Fibroblast of skin of back (primary cell): ENCODE measurements at regions not wholly inside any gene's neighbourhood (a gene's known extent, or its start where the extent isn't known, plus 50 kb on each side); places are given as distances from the start of the nearest gene placed in this dataset.
"Not testable (repeated sequence)": the region's sequence is repeated elsewhere in the genome, so short reads cannot be mapped to it uniquely, and the experiment has no call there.

ENCODE experiments used
- DNase-seq: peaks from one replicate; pipeline ENCODE4 v3.0.0-alpha.2; 2013

DNA sequence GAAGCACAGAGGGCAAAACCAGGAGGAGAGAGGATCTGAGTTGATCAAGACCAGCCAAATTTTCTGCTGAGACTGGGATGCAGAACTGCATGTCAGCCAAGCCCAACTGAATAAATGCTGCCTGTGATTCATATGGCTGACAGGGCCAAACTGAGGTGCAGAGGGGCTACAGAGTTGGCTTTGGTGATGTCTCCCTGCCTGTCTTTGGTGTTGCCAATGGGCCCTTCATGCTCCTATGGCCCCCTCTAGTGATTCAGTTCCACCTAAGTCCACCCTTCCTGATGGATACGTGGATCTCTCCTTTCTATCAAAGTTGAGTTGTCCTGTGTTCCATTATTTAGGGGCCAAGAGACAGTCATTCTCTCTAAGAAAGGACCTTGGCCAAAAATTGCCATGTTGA, 163.6 kb upstream of the TLE4 start:
- DNase-seq, result peak; percentile 12

DNA sequence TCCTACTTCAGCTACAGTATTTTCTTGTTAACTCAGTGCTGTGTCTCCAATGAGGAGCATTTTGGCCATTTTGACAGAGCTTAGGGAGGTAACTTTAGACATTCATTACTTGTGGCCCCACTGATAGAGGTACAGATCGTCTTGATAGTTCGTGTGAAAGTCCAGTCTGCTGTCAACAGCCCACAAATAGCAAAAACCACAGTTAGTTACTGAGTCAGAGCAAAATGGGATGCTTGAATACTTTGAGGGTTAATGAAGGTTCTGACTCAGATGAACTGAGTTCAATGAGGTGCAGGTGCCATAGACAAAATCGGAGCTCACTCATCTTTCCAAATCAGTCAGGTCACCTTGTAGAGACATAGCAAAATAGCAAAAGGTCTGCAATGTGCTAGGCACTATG, 163.1 kb upstream of the TLE4 start:
- no peak for DNase-seq

DNA sequence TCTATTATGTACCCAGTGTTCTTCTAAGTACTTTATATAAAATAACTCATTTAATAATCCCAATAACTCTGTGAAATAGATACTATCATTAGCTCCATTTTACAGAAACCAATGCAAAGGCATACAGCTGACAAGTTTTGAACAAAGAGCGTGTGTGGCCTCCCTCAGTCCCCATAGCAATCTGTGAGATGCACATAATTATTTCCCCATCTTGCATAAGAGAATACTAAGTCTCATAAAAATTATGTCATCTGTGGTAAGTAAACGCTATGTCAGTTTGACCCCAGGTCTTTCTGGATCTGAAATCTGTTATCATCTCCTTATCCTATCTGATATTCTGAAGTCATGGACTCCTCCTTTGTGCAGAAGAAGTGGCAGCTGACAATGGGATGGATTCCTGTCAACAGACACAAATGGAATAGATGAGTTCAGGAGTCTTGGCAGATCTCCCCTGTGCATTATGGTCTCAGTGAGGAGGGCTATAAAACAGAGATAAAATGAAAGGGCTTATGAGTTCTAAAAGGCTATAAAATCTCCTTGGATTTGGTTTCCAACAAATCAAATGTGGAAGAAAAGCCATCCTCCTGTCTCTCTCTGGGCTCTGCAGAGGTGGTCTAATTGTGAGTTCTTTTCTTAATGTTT, 162.5 kb upstream of the TLE4 start:
- no peak for DNase-seq

DNA sequence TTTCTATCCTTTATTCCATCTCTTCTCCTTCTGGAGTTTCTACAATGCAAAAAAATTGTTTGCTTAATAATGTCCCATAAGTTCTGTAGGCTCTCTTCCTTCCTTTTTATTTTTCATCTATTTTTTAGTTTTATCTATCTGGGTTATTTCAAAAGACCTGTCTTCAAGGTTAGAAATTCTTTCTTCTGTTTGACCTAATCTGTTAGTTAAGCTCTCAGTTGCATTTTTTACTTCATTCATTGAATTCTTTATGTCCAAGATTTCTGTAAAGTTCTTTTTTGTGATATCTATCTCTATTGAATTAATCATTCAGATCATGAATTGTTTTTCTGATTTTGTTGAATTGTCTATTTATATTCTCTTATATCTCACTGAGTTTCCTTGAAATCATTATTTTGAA, 145.9 kb upstream of the TLE4 start:
- no peak for DNase-seq

DNA sequence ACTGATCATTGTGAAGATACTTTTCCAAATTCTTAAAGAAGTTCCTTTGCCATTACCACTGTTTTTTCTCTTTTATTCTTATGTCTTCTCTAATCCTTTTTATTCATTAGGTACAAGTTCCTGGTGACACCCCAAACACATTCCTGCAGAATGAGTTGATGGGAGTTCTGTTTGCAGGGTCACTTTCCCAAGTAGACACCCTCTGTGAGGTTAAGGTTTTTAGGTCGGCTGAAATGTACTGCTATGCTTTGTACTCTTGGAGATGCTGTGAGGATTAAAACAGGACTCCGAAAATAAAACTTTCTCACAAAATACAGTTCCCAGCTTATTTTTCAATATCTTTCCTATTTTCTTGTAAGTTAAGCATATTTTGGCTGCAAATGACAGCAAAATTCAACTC, 143.3 kb upstream of the TLE4 start:
- DNase-seq, result peak; percentile 5

DNA sequence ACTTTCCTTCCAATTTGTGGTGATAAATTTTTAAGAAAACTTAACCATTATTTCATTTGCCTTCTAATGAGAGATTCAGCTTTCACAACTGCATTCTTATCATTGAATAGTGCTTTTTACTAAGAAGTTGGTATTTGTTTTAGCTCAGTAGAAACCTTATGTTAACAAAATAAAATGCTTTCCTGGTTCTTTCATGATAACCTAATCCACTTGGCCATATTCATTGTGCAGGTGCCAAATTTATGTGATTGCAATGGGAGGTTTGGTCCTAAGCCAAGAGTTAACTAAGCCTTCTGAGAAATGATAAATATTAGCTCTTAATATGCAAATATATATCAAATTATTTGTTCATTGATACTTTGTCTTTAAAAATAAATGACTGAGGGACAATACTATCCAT, 141.1 kb upstream of the TLE4 start:
- no peak for DNase-seq

DNA sequence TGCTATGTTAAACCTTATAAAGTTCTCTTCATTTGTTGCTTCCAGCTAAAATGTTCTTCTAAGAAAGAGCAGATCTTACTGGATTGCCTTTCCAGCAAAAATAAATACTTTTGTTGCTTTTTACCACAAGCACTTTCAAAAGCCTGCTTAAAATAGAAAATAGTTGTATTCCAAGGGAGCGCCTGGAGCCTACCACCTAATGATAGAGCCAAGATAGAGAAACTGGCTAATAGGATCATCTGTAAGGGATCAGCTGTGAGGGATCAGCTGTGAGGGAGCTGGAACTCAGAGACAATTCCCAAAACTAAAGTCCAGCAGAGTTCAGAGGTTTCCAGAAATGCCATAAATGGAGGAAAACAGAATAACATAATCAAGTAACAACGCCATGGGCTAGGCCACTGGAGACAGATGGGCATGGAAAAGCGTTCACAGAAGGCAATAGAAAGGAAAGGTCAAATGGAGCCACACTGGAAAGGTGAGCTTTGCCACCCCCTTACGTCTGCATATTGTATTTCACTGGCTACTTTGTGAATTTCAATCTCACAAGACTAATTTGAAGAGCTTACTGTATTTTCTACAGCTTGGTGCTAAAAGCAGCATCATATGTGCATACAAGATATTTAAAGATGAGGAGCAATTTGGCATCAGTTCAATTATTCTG, 140.6 kb upstream of the TLE4 start:
- no peak for DNase-seq

DNA sequence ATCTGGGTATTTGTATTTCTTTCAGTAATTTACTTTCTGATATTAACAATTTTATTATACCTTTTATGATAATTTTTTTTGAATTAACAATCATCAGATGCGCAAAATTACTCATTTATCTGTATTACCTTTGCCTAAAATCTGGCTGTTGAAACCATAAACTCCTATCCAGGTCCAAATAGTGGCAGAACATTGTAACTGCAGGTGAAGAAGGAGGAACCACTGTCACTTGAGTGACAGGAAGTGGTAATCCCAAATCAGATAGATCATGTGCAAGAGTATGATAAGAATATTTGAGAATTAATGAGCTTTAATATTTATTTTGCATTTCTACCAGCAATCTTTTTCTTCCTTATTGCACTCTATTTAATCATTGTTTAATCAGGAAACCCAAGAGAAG, 139.3 kb upstream of the TLE4 start:
- no peak for DNase-seq

DNA sequence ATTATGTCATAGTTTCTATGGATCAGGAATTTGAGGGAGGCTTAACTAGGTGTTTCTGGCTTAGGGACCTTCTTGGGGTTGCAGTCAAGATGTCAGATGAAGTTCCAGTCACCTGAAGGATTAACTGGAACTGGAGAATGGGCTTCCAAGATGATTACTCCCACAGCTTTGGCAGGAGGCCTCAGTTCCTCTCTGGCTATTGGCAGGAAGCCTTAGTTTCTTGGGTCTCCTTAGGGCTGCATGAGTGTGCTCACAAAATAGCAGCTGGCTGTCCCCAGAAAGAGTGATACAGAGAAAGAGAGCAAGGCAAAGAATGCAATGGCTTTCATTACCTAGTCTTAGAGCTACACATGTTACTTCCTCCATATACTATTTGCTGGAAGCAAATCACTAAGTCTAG, 138.1 kb upstream of the TLE4 start:
- DNase-seq, result no peak

DNA sequence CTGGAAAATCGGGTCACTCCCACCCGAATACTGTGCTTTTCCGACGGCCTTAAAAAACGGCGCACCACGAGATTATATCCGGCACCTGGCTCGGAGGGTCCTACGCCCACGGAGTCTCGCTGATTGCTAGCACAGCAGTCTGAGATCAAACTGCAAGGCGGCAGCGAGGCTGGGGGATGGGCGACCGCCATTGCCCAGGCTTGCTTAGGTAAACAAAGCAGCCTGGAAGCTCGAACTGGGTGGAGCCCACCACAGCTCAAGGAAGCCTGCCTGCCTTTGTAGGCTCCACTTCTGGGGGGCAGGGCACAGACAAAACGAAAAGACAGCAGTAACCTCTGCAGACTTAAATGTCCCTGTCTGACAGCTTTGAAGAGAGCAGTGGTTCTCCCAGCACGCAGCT, 132.5 kb upstream of the TLE4 start:
- DNase-seq, result not testable (repeated sequence)

DNA sequence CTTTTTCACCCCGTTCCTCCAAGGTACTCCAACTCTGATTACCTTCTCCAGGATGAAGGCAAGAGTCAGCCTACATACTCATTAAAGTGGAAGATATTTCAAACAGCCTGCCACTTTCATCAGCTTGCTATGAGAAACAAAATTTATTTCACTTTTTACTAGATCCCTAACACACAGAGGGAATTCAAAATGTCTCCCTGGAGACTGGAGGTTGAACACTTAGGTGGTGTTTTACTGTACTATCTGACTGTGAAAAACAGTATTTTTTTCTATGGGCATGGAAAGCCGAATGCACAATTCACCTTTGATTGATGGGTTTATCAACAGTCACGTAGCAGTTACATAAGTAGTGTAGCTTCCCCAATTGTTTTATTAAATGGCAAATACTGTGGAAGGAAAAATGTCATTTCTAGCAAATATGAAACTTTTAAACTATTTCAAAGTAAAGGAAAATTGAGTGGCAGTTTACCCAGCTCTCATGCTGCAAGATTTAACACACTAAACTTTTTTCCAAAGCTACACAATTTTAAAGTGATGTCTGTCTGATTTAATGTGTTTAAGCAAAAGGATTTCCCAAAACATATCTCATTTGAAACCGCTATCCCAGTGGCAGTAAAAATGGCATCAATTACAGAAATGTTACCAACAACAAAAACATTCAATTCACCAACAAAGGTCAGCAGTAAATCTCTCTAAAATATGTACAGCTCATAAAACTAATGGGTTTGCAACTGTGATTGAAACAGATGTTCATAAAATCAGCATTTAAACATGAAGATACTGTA, 125.0 kb upstream of the TLE4 start:
- no peak for DNase-seq

DNA sequence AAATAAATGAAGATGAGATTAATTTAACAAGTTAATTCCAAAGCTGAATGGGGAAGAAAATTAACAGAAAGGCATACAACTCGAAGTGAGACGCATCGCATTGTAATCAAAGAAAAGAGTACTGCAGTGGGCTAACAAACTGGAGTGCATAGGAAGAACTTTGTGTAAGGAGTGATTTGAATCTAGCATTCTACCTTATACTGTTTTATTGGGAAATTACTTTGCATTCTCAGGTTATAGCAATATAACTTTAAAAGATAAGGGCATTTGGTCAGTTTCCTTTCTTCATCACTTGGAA, 124.5 kb upstream of the TLE4 start:
- DNase-seq, result no peak

DNA sequence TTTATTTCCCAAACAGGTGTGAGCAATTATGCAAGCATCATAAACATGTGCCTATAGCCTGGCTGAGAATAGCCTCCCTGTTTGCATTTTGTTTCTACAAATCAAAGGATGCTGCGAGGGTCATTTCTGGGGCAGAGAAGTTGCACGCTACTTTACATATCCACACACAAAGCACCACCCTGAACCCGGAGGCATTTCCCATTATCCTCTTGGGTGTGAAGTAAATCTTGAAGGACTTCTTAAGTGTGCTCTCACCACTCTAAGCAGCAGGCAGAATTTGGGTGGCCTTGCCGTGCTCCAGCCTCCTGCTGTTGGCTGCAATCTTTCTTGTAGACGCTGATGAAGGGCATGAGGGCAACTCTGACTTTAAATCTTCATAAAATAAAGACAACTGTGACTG, 124.0 kb upstream of the TLE4 start:
- no peak for DNase-seq

DNA sequence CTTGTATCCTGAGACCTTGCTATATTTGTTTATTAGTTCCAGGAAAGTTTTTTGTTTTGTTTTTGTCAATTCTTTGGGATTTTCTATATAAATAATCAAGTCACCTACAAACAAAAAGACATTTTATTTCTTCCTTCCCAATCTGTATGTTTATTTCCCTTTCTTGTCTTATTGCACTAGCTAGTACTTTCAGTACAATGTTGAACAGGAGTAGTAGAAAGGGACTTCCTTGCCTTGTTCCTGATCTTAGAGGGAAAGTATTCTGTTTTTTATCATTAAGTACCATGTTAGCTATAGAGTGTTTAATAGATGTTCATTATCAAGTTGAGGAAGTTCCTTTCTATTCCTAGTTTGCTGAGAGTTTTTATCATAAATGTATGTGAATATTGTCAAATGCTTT, 119.5 kb upstream of the TLE4 start:
- no peak for DNase-seq

DNA sequence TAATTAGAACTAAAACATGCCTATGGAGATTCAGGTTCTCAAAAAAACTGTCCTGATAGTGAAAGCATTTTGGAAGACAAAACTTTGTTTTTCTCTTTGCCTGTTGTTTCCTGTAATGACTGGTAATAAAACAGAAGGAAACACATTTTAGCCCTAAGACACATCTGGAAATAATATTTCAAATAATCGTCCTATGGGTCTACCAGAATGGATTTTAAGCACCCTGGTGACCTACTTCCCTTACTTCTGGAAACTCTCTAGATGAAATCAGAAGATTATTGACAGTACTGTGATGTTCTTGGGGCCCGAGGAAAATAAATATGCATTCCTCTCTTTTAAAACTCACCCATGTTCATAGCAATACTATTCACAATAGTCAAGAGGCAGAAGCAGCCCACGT, 110.1 kb upstream of the TLE4 start:
- DNase-seq, result no peak

DNA sequence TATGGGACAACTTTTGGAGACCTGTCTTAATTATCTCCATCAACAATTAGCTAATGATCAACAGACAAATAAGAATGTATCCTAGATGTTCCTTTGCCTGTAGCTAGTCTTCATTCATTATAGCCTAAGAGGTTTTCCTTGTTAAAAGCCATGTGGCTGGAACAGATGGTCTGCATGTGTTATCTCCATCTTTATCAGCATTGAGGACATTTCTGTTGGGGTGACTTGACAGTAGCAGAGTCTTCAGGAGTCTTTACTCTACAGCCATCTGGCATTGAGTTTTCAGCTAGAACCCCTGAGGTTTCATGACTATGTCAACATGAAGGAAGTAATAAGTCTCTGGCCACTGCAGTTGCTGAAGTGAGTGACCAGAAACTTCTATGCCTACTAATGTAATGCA, 106.6 kb upstream of the TLE4 start:
- no peak for DNase-seq

DNA sequence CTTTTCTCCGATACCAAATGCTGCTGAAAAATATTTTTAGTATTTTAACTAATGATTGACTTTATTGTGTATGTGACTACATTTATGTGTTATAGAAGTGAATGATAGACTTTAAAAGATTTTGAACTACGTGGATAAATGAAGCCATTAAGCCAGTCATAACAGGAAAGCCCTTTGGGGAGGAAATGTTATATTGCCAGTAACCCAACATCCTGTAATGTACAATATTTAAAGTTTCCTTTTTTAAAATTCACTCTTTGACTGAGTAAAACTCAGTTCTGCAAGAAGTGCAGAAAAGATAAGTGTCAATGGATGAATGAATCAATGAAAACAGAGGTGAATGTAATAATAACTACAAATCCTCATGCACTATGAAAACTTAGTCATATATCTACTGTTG, 102.6 kb upstream of the TLE4 start:
- DNase-seq, result no peak

DNA sequence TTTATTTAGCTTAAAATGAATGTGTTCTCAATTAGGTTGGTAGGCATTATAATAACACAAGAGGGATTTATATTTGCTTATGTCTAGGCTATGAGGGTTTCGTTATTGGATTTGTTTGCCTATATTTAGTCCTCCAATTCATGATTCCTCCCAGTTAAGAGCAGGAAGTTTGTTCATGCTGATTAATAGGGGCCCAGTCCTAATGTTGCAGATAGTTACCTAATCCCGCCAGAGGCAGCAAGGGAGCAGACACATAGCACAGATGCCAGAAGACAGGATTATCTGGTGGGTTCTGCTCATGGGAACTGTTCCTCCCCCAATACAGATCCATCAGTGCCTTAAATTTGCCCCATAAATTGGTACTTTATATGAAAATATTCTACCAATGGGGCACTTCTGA, 100.8 kb upstream of the TLE4 start:
- no peak for DNase-seq

DNA sequence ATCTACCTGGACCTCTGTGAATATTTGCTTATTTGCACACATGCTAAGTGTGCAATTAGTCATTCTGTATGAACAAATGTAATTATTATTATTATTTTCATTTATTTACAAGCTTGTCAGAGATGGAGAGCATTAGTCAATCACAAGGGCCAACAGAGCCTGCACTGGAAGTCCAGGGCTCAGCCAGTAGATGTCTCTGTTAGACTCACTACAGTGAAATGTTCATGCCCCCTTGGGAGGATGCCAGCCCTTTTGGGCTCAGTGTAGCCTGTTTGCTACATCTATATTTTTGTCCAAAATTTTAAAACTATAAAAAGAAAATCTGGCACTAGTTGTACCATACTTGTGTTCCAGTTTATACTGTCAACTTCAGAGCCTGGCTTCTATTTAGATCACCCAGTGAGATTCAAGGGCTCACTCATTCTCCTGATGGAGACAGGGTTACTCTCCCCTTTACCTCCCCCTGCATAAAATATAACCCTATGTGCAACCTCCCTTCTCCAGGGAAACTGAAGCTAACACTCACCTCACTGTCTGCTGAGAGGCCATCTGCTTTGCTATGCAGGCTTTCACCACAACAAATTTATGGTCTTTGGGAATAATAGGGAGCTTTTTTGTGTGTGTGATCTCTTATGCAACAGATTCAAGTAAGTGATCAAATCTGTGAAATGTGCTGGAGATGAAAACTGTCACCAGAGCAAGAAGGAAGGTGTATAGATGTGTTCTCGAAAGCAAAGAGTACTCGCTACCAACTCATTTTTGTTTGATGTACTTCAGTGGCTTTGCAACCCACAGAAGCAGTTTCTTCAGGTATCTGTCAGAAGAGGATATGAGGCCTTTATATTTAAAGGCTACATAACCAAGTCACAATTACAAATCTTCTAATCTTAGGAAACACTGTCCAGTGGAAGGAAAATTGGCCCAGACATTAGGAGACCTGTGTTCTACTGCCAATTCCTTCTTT, 99.9 kb upstream of the TLE4 start:
- peak; percentile 59 for DNase-seq

DNA sequence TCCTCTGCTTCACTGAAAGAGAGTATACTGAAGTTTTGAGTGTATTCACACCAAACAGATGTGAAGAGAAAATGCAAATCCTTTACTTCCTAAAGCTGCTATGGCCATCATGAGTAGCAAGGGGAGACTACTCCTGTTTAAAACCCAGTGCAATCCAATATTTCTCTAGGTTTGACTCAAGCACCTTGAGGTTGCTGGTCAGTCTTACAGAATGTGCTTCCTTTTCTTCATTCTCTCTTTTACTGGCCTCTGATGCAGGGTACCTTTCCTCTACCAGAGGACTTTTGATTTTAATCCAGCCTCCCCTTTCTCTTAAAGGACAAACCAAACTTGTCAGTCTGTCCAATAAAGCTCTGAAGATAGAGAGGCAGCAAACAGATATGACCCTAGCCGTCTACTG, 98.1 kb upstream of the TLE4 start:
- no peak for DNase-seq

DNA sequence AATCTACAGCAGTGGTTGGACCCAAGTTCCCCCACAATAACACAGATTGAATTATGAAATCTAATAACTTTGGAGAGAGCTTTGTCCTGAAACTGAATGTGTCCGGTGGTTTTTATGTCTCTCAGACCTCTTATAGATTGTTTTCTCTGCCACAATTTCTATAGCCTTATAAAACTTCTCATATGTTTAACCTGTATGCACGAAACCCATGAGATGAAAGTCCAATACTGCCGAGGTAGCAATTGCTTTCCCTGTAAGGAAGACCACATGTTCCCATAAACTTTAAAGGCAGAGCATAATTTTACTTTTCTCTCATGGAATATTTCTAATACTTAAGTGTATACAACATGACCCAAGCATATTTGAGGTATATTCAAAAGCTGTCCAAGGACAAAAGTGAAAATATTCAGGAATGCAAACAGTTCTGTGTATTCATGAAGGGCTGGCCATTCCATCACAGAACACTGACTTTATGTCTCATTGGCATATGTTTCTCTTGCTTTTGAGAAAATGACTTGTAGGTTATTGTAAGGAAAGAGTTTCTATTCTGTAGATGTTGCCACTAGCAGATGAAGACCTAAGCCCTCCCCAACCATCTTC, 94.4 kb upstream of the TLE4 start:
- peak; percentile 64 for DNase-seq

DNA sequence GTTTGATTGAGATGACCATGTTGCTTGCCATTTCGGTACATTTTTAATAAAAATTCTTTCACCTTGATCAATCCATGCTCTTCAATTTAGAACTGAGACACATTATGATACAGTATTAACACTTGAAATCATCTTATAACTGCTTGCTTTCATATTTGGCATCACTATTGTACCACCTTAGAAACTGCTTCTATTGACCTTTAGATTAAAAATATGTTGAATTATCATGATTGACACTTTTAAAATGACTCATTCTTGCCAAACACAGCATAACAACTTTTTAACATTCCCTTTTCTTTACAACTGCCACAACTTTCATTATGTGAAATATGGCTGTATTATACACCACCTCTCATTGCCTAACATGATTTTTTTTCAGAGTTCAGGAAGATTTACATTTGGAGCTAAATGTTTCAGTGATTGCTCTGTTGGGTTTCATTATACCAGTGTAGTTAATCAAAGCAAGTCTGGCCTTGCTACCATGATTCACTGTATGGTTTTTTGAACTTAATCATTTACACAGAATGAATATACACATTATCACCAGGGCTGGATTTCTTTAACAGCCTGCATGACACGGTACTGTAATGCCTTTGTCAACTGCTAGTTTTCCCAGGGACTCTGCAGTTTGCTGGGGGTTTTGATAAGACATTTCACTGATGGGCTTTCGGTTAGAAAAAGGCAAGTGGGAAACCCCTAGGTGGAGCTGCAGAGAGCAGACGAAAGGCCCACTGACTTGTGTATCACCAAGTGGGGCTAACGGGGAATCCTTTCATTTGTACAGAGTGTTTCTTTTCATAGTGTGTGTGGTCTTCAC, 93.6 kb upstream of the TLE4 start:
- DNase-seq, result peak; percentile 30
